Panc1 (cell line): ENCODE measurements at regions not wholly inside any gene's neighbourhood (a gene's known extent, or its start where the extent isn't known, plus 50 kb on each side); places are given as distances from the start of the nearest gene placed in this dataset.

Experiments
- ATAC-seq: fragments of 200-7000 bp; cut with Tn5 transposase; 2 replicates; pipeline ENCODE4 v1.9.1; 2020; ENCODE audit warnings: mild to moderate bottlenecking, moderate library complexity
- BruUV-seq: library from RNA; stranded (reverse); fragments of 400-500 nt; replicated peaks from 2 replicates; lab custom pipeline; 2021; lab: Mats Ljungman, UMichigan
- CTCF ChIA-PET: fragments of 300-600 bp; sonication (Branson Sonifier 250); formaldehyde crosslinking; loops from one replicate; lab custom pipeline; 2022; ENCODE audit warnings: antibody characterized with exemption; lab: Charles Lee
- POLR2A ChIA-PET: fragments of 300-600 bp; sonication (Branson Sonifier 250); formaldehyde crosslinking; loops from one replicate; lab custom pipeline; 2022; ENCODE audit warnings: antibody characterized with exemption; lab: Charles Lee
- DNase-seq: peaks from one replicate; pipeline ENCODE4 v3.0.0-alpha.2; 2010; ENCODE audit warnings: low read depth, low spot score
- H3K27ac ChIP-seq: 2 replicates; pipeline ENCODE4 v1.5.1; 2011; ENCODE audit warnings: mild to moderate bottlenecking, low read length, inconsistent platforms
- H3K27me3 ChIP-seq: fragments of 200-500 bp; sonication (Bioruptor generic); 2 replicates; pipeline ENCODE4 v1.6.0; 2014; ENCODE audit warnings: low read length, inconsistent platforms; ENCODE audit not compliant: control insufficient read depth, insufficient read depth
- H3K36me3 ChIP-seq: fragments of 200-500 bp; sonication (Bioruptor generic); 2 replicates; pipeline ENCODE4 v1.5.1; 2014; ENCODE audit warnings: inconsistent platforms, mild to moderate bottlenecking, low read length, moderate library complexity; ENCODE audit not compliant: control insufficient read depth, insufficient read depth
- H3K4me1 ChIP-seq: 2 replicates; pipeline ENCODE4 v1.5.1; 2011; ENCODE audit warnings: inconsistent platforms, mild to moderate bottlenecking, low read length, moderate library complexity; ENCODE audit not compliant: control insufficient read depth, insufficient read depth
- H3K4me3 ChIP-seq, 2 experiments: 2 replicates each; pipeline ENCODE4 v1.5.1; 2011 to 2012; ENCODE audit warnings: low read depth in 2 of 2, low read length in 2 of 2, mild to moderate bottlenecking in 2 of 2, inconsistent platforms in 1 of 2, moderate library complexity in 1 of 2
- H3K9me3 ChIP-seq: fragments of 200-500 bp; sonication (Bioruptor generic); 2 replicates; pipeline ENCODE4 v1.5.1; 2014; ENCODE audit warnings: low read depth, mild to moderate bottlenecking, inconsistent platforms, low read length, moderate library complexity; ENCODE audit not compliant: control insufficient read depth, insufficient read depth
- CTCF ChIP-seq: fragments of 450-650 bp; IDR thresholded peaks from 2 replicates; pipeline ENCODE4 v1.5.1; 2017; ENCODE audit warnings: mild to moderate bottlenecking
- POLR2AphosphoS5 ChIP-seq: IDR thresholded peaks from 2 replicates; pipeline ENCODE4 v1.6.1; 2012; ENCODE audit warnings: mild to moderate bottlenecking, low read depth, low read length, moderate library complexity
- REST ChIP-seq, 2 experiments: IDR thresholded peaks; 2 replicates each; pipeline ENCODE4 v1.6.1; 2011 to 2012; ENCODE audit warnings: low read depth in 2 of 2, control low read depth in 1 of 2, low read length in 1 of 2, mild to moderate bottlenecking in 1 of 2, moderate library complexity in 1 of 2; ENCODE audit not compliant: insufficient read depth in 1 of 2
- SIN3A ChIP-seq: IDR thresholded peaks from 2 replicates; pipeline ENCODE4 v1.6.1; 2012; ENCODE audit warnings: low read depth, mild to moderate bottlenecking, low read length, moderate library complexity, borderline replicate concordance; ENCODE audit not compliant: insufficient read depth
- TCF7L2 ChIP-seq: IDR thresholded peaks from 2 replicates; pipeline ENCODE4 v1.6.1; 2011; ENCODE audit warnings: mild to moderate bottlenecking, low read depth, low read length, inconsistent platforms
- in situ Hi-C: cut with HindIII; loops from 2 replicates; pipeline ENCODE4 v1.10.0; 2016; ENCODE audit warnings: low sequenced_read_pairs, low pct_unique_long_range_greater_than_20kb
- intact Hi-C: fragments of 100-400 bp; cut with micrococcal nuclease; formaldehyde crosslinking; loops from one replicate; pipeline ENCODE4 v1.10.0; 2022; ENCODE audit not compliant: unreplicated experiment

- Histone ChIP-seq H3K27me3 (peaks cover 4% of the 10 kb centered on the region), H3K4me1 (no peaks in the 10 kb centered on the region), H3K27ac (no peak overlapping the region), H3K4me3 (no peak overlapping the region), H3K9me3 (no peaks in the 10 kb centered on the region), H3K36me3 (no peaks in the 10 kb centered on the region)
- no peak for ATAC-seq
- in situ Hi-C loops: no loop called here
- POLR2A ChIA-PET: no interaction called here
- BruUV-seq: no TSS peak
- TF ChIP-seq REST (IDR thresholded peaks at IDR 0.05; ENCODE audit: insufficient read depth in 1 of 2, low read depth in 2 of 2, low read length in 1 of 2) (no peak), CTCF (no peak), POLR2AphosphoS5 (no peak), SIN3A (no peak)
- CTCF ChIA-PET: interaction anchor here (0.7 kb wide), 1 partner anchor 28 kb away, joined by 3 read pairs; no protein-coding TSS in a partner anchor
- no peak for DNase-seq
- intact Hi-C loops: no loop called here
Observed at GRCh38 chr20:39152126-39152525, 190.0 kb downstream of the DHX35 start.

- POLR2A ChIA-PET: no interaction called here
- in situ Hi-C loops (no loop called here), intact Hi-C loops (no loop called here)
- no peaks in the 10 kb centered on the region for H3K9me3 ChIP-seq
- H3K36me3 ChIP-seq: no peaks in the 10 kb centered on the region
- ATAC-seq (no peak), DNase-seq (no peak)
- no peak overlapping the region for H3K4me3 ChIP-seq
- H3K4me1 ChIP-seq: no peaks in the 10 kb centered on the region
- BruUV-seq: no TSS peak
- peaks cover 5% of the 10 kb centered on the region for H3K27me3 ChIP-seq
- H3K27ac ChIP-seq: no peak overlapping the region
- CTCF ChIA-PET: no interaction called here
- TF ChIP-seq TCF7L2 (no peak), CTCF (no peak), SIN3A (no peak), POLR2AphosphoS5 (no peak), REST (IDR thresholded peaks at IDR 0.05; ENCODE audit: insufficient read depth in 1 of 2, low read depth in 2 of 2, low read length in 1 of 2) (no peak)
Observed at GRCh38 chr20:39150501-39150900, 188.4 kb downstream of the DHX35 start.
